ENCODE measurements at regions not wholly inside any gene's neighbourhood (a gene's known extent, or its start where the extent isn't known, plus 50 kb on each side); places are given as distances from the start of the nearest gene placed in this dataset.

DNA sequence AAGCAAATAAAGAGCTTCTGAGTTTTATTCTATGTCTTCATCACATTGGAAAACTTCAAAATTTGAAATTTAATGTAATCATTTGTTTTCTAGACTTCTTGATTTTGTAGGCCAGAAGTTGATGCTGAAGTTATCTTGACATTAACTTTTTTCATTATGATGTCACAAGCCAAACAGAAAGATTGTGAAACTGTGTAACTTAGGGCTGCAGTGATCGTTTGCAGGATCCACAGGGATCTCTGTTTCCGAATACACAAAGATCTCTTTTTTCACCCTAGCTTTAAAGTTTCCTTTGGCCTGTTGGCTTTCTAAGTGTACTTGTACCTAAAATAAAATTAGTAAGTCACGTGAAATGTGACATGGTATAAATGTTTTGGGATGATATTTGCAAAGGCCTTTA, 594.9 kb upstream of the CDH2 start:
- ChIA-PET CTCF (no interaction called here), POLR2A (no interaction called here)
- no peak overlapping the region for H3K4me3 ChIP-seq
- no peak for DNase-seq (ENCODE audit: low read depth in 1 of 2, low spot score in 1 of 2)
- H3K9me3 ChIP-seq = no peaks in the 10 kb centered on the region
- FAIRE-seq = no peak
- WGBS (ENCODE audit: missing lambda C conversion rate) = 16% methylated on average over 3 of the region's 3 CpGs
- ATAC-seq = no peak
- H3K4me2 ChIP-seq = peak overlapping the region; percentile 6; the same call in 1 of the 3 replicates
- TF ChIP-seq JUN (IDR thresholded peaks at IDR 0.05) (no peak), CEBPB (IDR thresholded peaks at IDR 0.05) (no peak), TP53 (CRISPR knock-in tag; IDR thresholded peaks at IDR 0.05) (no peak), JUNB (IDR thresholded peaks at IDR 0.05) (no peak), CTCF (IDR thresholded peaks at IDR 0.05) (no peak), MYC (IDR thresholded peaks at IDR 0.05; ENCODE audit: borderline replicate concordance, low read length) (no peak), ZNF302 (CRISPR knock-in tag; IDR thresholded peaks at IDR 0.05) (no peak), MAFK (IDR thresholded peaks at IDR 0.05; ENCODE audit: partially characterized antibody) (no peak), GATA3 (IDR thresholded peaks at IDR 0.05; ENCODE audit: borderline replicate concordance) (no peak), ZFP36 (IDR thresholded peaks at IDR 0.05; ENCODE audit: borderline replicate concordance, partially characterized antibody) (no peak), EHMT2 (IDR thresholded peaks at IDR 0.05; ENCODE audit: low read depth) (no peak), HOXA7 (CRISPR knock-in tag; IDR thresholded peaks at IDR 0.05) (no peak), CBX2 (IDR thresholded peaks at IDR 0.05; ENCODE audit: borderline replicate concordance, low read depth) (no peak), NPAS2 (CRISPR knock-in tag; IDR thresholded peaks at IDR 0.05; ENCODE audit: borderline replicate concordance) (no peak), RCOR1 (IDR thresholded peaks at IDR 0.05; ENCODE audit: low read depth, low read length) (no peak)
- TF ChIP-seq, protein P1, sequence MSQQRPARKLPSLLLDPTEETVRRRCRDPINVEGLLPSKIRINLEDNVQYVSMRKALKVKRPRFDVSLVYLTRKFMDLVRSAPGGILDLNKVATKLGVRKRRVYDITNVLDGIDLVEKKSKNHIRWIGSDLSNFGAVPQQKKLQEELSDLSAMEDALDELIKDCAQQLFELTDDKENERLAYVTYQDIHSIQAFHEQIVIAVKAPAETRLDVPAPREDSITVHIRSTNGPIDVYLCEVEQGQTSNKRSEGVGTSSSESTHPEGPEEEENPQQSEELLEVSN (IDR thresholded peaks at IDR 0.05; ENCODE audit: borderline replicate concordance, low read depth) = no peak
- TF ChIP-seq, protein P2, sequence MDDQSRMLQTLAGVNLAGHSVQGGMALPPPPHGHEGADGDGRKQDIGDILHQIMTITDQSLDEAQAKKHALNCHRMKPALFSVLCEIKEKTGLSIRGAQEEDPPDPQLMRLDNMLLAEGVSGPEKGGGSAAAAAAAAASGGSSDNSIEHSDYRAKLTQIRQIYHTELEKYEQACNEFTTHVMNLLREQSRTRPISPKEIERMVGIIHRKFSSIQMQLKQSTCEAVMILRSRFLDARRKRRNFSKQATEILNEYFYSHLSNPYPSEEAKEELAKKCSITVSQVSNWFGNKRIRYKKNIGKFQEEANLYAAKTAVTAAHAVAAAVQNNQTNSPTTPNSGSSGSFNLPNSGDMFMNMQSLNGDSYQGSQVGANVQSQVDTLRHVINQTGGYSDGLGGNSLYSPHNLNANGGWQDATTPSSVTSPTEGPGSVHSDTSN (IDR thresholded peaks at IDR 0.05) = no peak
- TF ChIP-seq, protein P3, sequence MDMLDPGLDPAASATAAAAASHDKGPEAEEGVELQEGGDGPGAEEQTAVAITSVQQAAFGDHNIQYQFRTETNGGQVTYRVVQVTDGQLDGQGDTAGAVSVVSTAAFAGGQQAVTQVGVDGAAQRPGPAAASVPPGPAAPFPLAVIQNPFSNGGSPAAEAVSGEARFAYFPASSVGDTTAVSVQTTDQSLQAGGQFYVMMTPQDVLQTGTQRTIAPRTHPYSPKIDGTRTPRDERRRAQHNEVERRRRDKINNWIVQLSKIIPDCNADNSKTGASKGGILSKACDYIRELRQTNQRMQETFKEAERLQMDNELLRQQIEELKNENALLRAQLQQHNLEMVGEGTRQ (IDR thresholded peaks at IDR 0.05) = no peak
- no peak overlapping the region for H3K27ac ChIP-seq
- H3K4me1 ChIP-seq = 0 out of 3 replicates have a peak, but pooled peaks cover 3% of the 10 kb centered on the region

- TF ChIP-seq PHF8 (IDR thresholded peaks at IDR 0.05; ENCODE audit: borderline replicate concordance, low read depth) (no peak), CTCF (IDR thresholded peaks at IDR 0.05) (no peak), GATA3 (IDR thresholded peaks at IDR 0.05; ENCODE audit: borderline replicate concordance) (no peak), JUN (IDR thresholded peaks at IDR 0.05) (no peak), HOXB5 (CRISPR knock-in tag; IDR thresholded peaks at IDR 0.05) (no peak), MAFK (IDR thresholded peaks at IDR 0.05; ENCODE audit: partially characterized antibody) (no peak), TP53 (CRISPR knock-in tag; IDR thresholded peaks at IDR 0.05) (no peak), MYC (IDR thresholded peaks at IDR 0.05; ENCODE audit: borderline replicate concordance, low read length) (no peak), RFX5 (IDR thresholded peaks at IDR 0.05) (no peak), ZNF302 (CRISPR knock-in tag; IDR thresholded peaks at IDR 0.05) (no peak)
- TF ChIP-seq, protein P3 (IDR thresholded peaks at IDR 0.05) = no peak
- POLR2A ChIA-PET = no interaction called here
- Histone ChIP-seq H3K4me1 (0 out of 3 replicates have a peak, but pooled peaks cover 3% of the 10 kb centered on the region), H3K4me3 (no peak overlapping the region), H3K9me3 (no peaks in the 10 kb centered on the region), H3K4me2 (no peak overlapping the region), H3K27ac (no peak overlapping the region)
- CTCF ChIA-PET = interaction anchor here (1.2 kb wide), 1 partner anchor 122 kb away, joined by 3 read pairs; no protein-coding TSS in a partner anchor
- FAIRE-seq (no peak), DNase-seq (ENCODE audit: low read depth in 1 of 2, low spot score in 1 of 2) (no peak), ATAC-seq (no peak)
- WGBS (ENCODE audit: missing lambda C conversion rate) = 45% methylated on average over 7 of the region's 8 CpGs
These were observed 592.1 kb upstream of the CDH2 start for GRCh38 chr18:28768791-28769768.
